HG03469 (cell line): ENCODE measurements at regions not wholly inside any gene's neighbourhood (a gene's known extent, or its start where the extent isn't known, plus 50 kb on each side); places are given as distances from the start of the nearest gene placed in this dataset.
"Not testable (repeated sequence)": the region's sequence is repeated elsewhere in the genome, so short reads cannot be mapped to it uniquely, and the experiment has no call there.

ENCODE experiments used
- ATAC-seq: cut with Tn5 transposase; IDR thresholded peaks from one replicate; pipeline ENCODE4 v1.9.1; 2021; ENCODE audit warnings: mild to moderate bottlenecking, moderate library complexity, moderate number of reproducible peaks; ENCODE audit not compliant: unreplicated experiment

GRCh38 chr5:58207076-58207475 is 252.8 kb downstream of the PLK2 start:
- ATAC-seq = no peak

GRCh38 chr5:58204966-58205365 is 254.9 kb downstream of the PLK2 start:
- ATAC-seq = no peak

GRCh38 chr5:58202941-58203444 is 256.9 kb downstream of the PLK2 start:
- no peak for ATAC-seq

GRCh38 chr5:58201922-58202648 is 257.8 kb downstream of the PLK2 start:
- ATAC-seq = no peak

GRCh38 chr5:58200451-58200850 is 259.4 kb downstream of the PLK2 start:
- ATAC-seq = no peak

- no peak for ATAC-seq
Observed at GRCh38 chr5:58199087-58199486, 260.8 kb downstream of the PLK2 start.

- ATAC-seq = no peak
Observed at GRCh38 chr5:58198330-58198729, 261.6 kb downstream of the PLK2 start.

GRCh38 chr5:58197875-58198274 is 262.0 kb downstream of the PLK2 start:
- no peak for ATAC-seq

- no peak for ATAC-seq
Observed at GRCh38 chr5:58191443-58191842, 268.4 kb downstream of the PLK2 start.

- ATAC-seq = no peak
Observed at GRCh38 chr5:58188262-58188651, 271.6 kb downstream of the PLK2 start.

GRCh38 chr5:58187432-58188261 is 272.2 kb downstream of the PLK2 start:
- no peak for ATAC-seq

GRCh38 chr5:58185801-58186200 is 274.1 kb downstream of the PLK2 start:
- no peak for ATAC-seq

- no peak for ATAC-seq
Observed at GRCh38 chr5:58185397-58185796, 274.5 kb downstream of the PLK2 start.

GRCh38 chr5:58184910-58185309 is 275.0 kb downstream of the PLK2 start:
- no peak for ATAC-seq

GRCh38 chr5:58183786-58184085 is 276.1 kb downstream of the PLK2 start:
- ATAC-seq = no peak

GRCh38 chr5:58183078-58183785 is 276.7 kb downstream of the PLK2 start:
- no peak for ATAC-seq

- no peak for ATAC-seq
Observed at GRCh38 chr5:58182287-58182841, 277.5 kb downstream of the PLK2 start.

GRCh38 chr5:58181578-58182286 is 278.2 kb downstream of the PLK2 start:
- no peak for ATAC-seq

GRCh38 chr5:58172946-58173345 is 286.9 kb downstream of the PLK2 start:
- ATAC-seq = no peak

- ATAC-seq = no peak
Observed at GRCh38 chr5:58165152-58165551, 294.7 kb downstream of the PLK2 start.

GRCh38 chr5:58161889-58162288 is 298.0 kb downstream of the PLK2 start:
- not testable (repeated sequence) for ATAC-seq
